NB4 (cell line): ENCODE measurements at regions not wholly inside any gene's neighbourhood (a gene's known extent, or its start where the extent isn't known, plus 50 kb on each side); places are given as distances from the start of the nearest gene placed in this dataset.
A peak's percentile ranks its signal among the peaks of the same experiment; 100 is the strongest.

Source experiments
- MYC ChIP-seq: IDR thresholded peaks from 2 replicates; pipeline ENCODE4 v1.6.1; 2011; ENCODE audit warnings: low read depth, low read length
- POLR2A ChIP-seq: IDR thresholded peaks from 2 replicates; pipeline ENCODE4 v1.6.1; 2011; ENCODE audit warnings: mild to moderate bottlenecking; ENCODE audit not compliant: insufficient read length; ENCODE audit errors: extremely low read depth
- TF ChIP-seq, protein P1 (sequence below): IDR thresholded peaks from one replicate; pipeline ENCODE4 v1.5.1; 2012; ENCODE audit warnings: low read depth, low read length
- TF ChIP-seq, protein P2 (sequence below): IDR thresholded peaks from 2 replicates; pipeline ENCODE4 v1.6.1; 2011; ENCODE audit warnings: low read depth, low read length

- no peak for TF ChIP-seq MYC
- TF ChIP-seq, protein P1, sequence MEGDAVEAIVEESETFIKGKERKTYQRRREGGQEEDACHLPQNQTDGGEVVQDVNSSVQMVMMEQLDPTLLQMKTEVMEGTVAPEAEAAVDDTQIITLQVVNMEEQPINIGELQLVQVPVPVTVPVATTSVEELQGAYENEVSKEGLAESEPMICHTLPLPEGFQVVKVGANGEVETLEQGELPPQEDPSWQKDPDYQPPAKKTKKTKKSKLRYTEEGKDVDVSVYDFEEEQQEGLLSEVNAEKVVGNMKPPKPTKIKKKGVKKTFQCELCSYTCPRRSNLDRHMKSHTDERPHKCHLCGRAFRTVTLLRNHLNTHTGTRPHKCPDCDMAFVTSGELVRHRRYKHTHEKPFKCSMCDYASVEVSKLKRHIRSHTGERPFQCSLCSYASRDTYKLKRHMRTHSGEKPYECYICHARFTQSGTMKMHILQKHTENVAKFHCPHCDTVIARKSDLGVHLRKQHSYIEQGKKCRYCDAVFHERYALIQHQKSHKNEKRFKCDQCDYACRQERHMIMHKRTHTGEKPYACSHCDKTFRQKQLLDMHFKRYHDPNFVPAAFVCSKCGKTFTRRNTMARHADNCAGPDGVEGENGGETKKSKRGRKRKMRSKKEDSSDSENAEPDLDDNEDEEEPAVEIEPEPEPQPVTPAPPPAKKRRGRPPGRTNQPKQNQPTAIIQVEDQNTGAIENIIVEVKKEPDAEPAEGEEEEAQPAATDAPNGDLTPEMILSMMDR: peak; percentile 39
- TF ChIP-seq, protein P2, sequence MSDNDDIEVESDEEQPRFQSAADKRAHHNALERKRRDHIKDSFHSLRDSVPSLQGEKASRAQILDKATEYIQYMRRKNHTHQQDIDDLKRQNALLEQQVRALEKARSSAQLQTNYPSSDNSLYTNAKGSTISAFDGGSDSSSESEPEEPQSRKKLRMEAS: no peak
- no peak for TF ChIP-seq POLR2A
Observed at GRCh38 chr7:86914551-86914950, 144.9 kb downstream of the ELAPOR2 start.
